OCI-LY3 (cell line): ENCODE measurements at regions not wholly inside any gene's neighbourhood (a gene's known extent, or its start where the extent isn't known, plus 50 kb on each side); places are given as distances from the start of the nearest gene placed in this dataset.

Source experiments
- H2AFZ ChIP-seq: fragments of 200-600, 300-600 bp; shearing (Covaris generic); 2 replicates; pipeline ENCODE4 v1.6.0; 2014; ENCODE audit warnings: antibody characterized with exemption, low read depth, low read length
- H3K27ac ChIP-seq: fragments of 200-600, 300-600 bp; sonication (generic); 2 replicates; pipeline ENCODE4 v1.5.1; 2014; ENCODE audit warnings: mild to moderate bottlenecking, low read length, moderate library complexity, mixed read lengths
- H3K27me3 ChIP-seq: fragments of 200-600, 300-600 bp; sonication (generic); 2 replicates; pipeline ENCODE4 v1.6.1; 2014; ENCODE audit warnings: low read depth, low read length, mixed read lengths
- H3K36me3 ChIP-seq: fragments of 200-600, 300-600 bp; sonication (generic); replicated peaks from 2 replicates; pipeline ENCODE3; 2014; ENCODE audit warnings: low read depth, low read length, mixed read lengths
- H3K4me1 ChIP-seq: fragments of 300-600, 200-600 bp; sonication (generic); 2 replicates; pipeline ENCODE4 v1.6.1; 2014; ENCODE audit warnings: low read length, mixed read lengths
- H3K4me2 ChIP-seq: fragments of 200-600, 300-600 bp; sonication (generic); 2 replicates; pipeline ENCODE4 v1.6.1; 2014; ENCODE audit warnings: low read length, mixed read lengths
- H3K4me3 ChIP-seq: fragments of 300-600, 200-600 bp; sonication (generic); 2 replicates; pipeline ENCODE4 v1.5.1; 2014; ENCODE audit warnings: antibody characterized with exemption, mild to moderate bottlenecking, low read length, moderate library complexity
- H3K79me2 ChIP-seq: fragments of 300-600, 200-600 bp; shearing (Covaris generic); 2 replicates; pipeline ENCODE4 v1.6.1; 2014; ENCODE audit warnings: mild to moderate bottlenecking, low read length, mixed read lengths
- H3K9ac ChIP-seq: fragments of 300-600, 200-600 bp; shearing (Covaris generic); 2 replicates; pipeline ENCODE4 v1.6.0; 2014; ENCODE audit warnings: mild to moderate bottlenecking, low read length, moderate library complexity
- H3K9me3 ChIP-seq: fragments of 200-600, 300-600 bp; shearing (Covaris generic); 2 replicates; pipeline ENCODE4 v1.6.1; 2014; ENCODE audit warnings: low read length, mixed read lengths; ENCODE audit not compliant: insufficient read depth
- H4K20me1 ChIP-seq: fragments of 200-600, 300-600 bp; sonication (generic); 2 replicates; pipeline ENCODE4 v1.6.1; 2016; ENCODE audit warnings: low read length, mixed read lengths; ENCODE audit not compliant: insufficient read depth
- CTCF ChIP-seq: fragments of 200-600, 300-600 bp; sonication (generic); IDR thresholded peaks from 2 replicates; pipeline ENCODE4 v1.5.1; 2014; ENCODE audit warnings: antibody characterized with exemption, low read length, low read depth
- EZH2phosphoT487 ChIP-seq: fragments of 200-600 bp; shearing (Covaris generic); IDR thresholded peaks from 2 replicates; pipeline ENCODE4 v1.6.1; 2018; ENCODE audit warnings: antibody characterized with exemption, mixed run types, low read depth

GRCh38 chr1:81424061-81424460, 376.7 kb upstream of the ADGRL2 start:
- Histone ChIP-seq H3K27ac (no peak overlapping the region), H3K4me2 (no peak overlapping the region), H3K4me1 (peaks cover 8% of the 10 kb centered on the region), H3K9me3 (no peaks in the 10 kb centered on the region), H3K27me3 (no peaks in the 10 kb centered on the region), H3K79me2 (no peaks in the 10 kb centered on the region), H4K20me1 (no peaks in the 10 kb centered on the region), H3K9ac (no peak overlapping the region), H2AFZ (no peak overlapping the region), H3K36me3 (no peaks in the 10 kb centered on the region), H3K4me3 (no peak overlapping the region)
- TF ChIP-seq CTCF (no peak), EZH2phosphoT487 (no peak)

- Histone ChIP-seq H2AFZ (no peak overlapping the region), H3K9me3 (no peaks in the 10 kb centered on the region), H3K9ac (no peak overlapping the region), H3K27ac (no peak overlapping the region), H3K79me2 (no peaks in the 10 kb centered on the region), H3K4me2 (peak overlapping the region; percentile 22), H3K36me3 (no peaks in the 10 kb centered on the region), H3K4me1 (peaks cover 8% of the 10 kb centered on the region), H3K4me3 (no peak overlapping the region), H4K20me1 (no peaks in the 10 kb centered on the region), H3K27me3 (no peaks in the 10 kb centered on the region)
- TF ChIP-seq EZH2phosphoT487 (no peak), CTCF (no peak)
These were observed 380.0 kb upstream of the ADGRL2 start for GRCh38 chr1:81420760-81421159.

- peak; percentile 23 for TF ChIP-seq CTCF
- TF ChIP-seq EZH2phosphoT487: no peak
- no peak overlapping the region for H3K9ac ChIP-seq
- H3K36me3 ChIP-seq: no peaks in the 10 kb centered on the region
- H3K4me3 ChIP-seq: no peak overlapping the region
- H3K27ac ChIP-seq: no peak overlapping the region
- H3K4me1 ChIP-seq: no peaks in the 10 kb centered on the region
- no peak overlapping the region for H3K4me2 ChIP-seq
- no peaks in the 10 kb centered on the region for H3K79me2 ChIP-seq
- H3K9me3 ChIP-seq: no peaks in the 10 kb centered on the region
- no peaks in the 10 kb centered on the region for H3K27me3 ChIP-seq
- H4K20me1 ChIP-seq: no peaks in the 10 kb centered on the region
- H2AFZ ChIP-seq: no peak overlapping the region
These were observed 386.2 kb upstream of the ADGRL2 start for GRCh38 chr1:81414488-81415015.

GRCh38 chr1:81412954-81413353, 387.8 kb upstream of the ADGRL2 start:
- TF ChIP-seq EZH2phosphoT487: no peak
- no peak for TF ChIP-seq CTCF
- Histone ChIP-seq H3K4me3 (no peak overlapping the region), H3K9ac (no peak overlapping the region), H3K9me3 (no peaks in the 10 kb centered on the region), H3K79me2 (no peaks in the 10 kb centered on the region), H3K27ac (no peak overlapping the region), H2AFZ (no peak overlapping the region), H3K27me3 (no peaks in the 10 kb centered on the region), H4K20me1 (no peaks in the 10 kb centered on the region), H3K4me1 (no peaks in the 10 kb centered on the region), H3K36me3 (no peaks in the 10 kb centered on the region), H3K4me2 (no peak overlapping the region)
